ENCODE measurements at regions not wholly inside any gene's neighbourhood (a gene's known extent, or its start where the extent isn't known, plus 50 kb on each side); places are given as distances from the start of the nearest gene placed in this dataset.

- Histone ChIP-seq H3K36me3 (ENCODE audit: low read depth, low read length) (no peaks in the 10 kb centered on the region), H2AFZ (ENCODE audit: low read length) (no peak overlapping the region), H4K20me1 (ENCODE audit: low read length) (no peaks in the 10 kb centered on the region), H3K4me2 (ENCODE audit: low read length) (no peak overlapping the region), H3K4me3 (ENCODE audit: low read length) (no peak overlapping the region), H3K79me2 (ENCODE audit: low read length) (no peaks in the 10 kb centered on the region), H3K4me1 (ENCODE audit: insufficient read depth, low read length) (peaks cover 28% of the 10 kb centered on the region), H3K9me2 (replicated peaks; ENCODE audit: low read length) (no peaks in the 10 kb centered on the region), H3K9me3 (ENCODE audit: low read length) (no peaks in the 10 kb centered on the region), H3F3A (ENCODE audit: low read length, unreplicated experiment) (no peaks in the 10 kb centered on the region), H3K27ac (ENCODE audit: low read length) (no peak overlapping the region), H3K9ac (ENCODE audit: low read length) (no peak overlapping the region), H3K27me3 (ENCODE audit: low read length) (no peaks in the 10 kb centered on the region)
- no peak for ATAC-seq
- no peak for TF ChIP-seq EZH2phosphoT487 (IDR thresholded peaks at IDR 0.05; ENCODE audit: borderline replicate concordance, low read length)
- TF ChIP-seq EZH2 (IDR thresholded peaks at IDR 0.05; ENCODE audit: low read length, unreplicated experiment): no peak
- TF ChIP-seq CTCF (conservative IDR thresholded peaks at IDR 0.05; ENCODE audit: low read depth, low read length): no peak
- no TSS peak for BruUV-seq (replicated peaks)
- DNase-seq: no peak
- intact Hi-C loops (cut with micrococcal nuclease): no loop called here
- POLR2A ChIA-PET (ENCODE audit: unreplicated experiment): no interaction called here
- CTCF ChIA-PET: no interaction called here
Observed at GRCh38 chr20:51138576-51138975, 115.7 kb upstream of the KCNG1 start.

GRCh38 chr20:51137461-51137860, 114.6 kb upstream of the KCNG1 start:
- BruUV-seq (replicated peaks): no TSS peak
- intact Hi-C loops (cut with micrococcal nuclease): no loop called here
- no peaks in the 10 kb centered on the region for H3K27me3 ChIP-seq (ENCODE audit: low read length)

More at GRCh38 chr20:51137461-51137860, 114.6 kb upstream of the KCNG1 start:
- POLR2A ChIA-PET (ENCODE audit: unreplicated experiment): no interaction called here
- Histone ChIP-seq H3K79me2 (ENCODE audit: low read length) (no peaks in the 10 kb centered on the region), H3K9ac (ENCODE audit: low read length) (no peak overlapping the region), H3K36me3 (ENCODE audit: low read depth, low read length) (no peaks in the 10 kb centered on the region), H2AFZ (ENCODE audit: low read length) (no peak overlapping the region), H3K27ac (ENCODE audit: low read length) (no peak overlapping the region), H3K9me3 (ENCODE audit: low read length) (no peaks in the 10 kb centered on the region), H3K9me2 (replicated peaks; ENCODE audit: low read length) (no peaks in the 10 kb centered on the region), H3K4me3 (ENCODE audit: low read length) (no peak overlapping the region), H3F3A (ENCODE audit: low read length, unreplicated experiment) (no peaks in the 10 kb centered on the region), H4K20me1 (ENCODE audit: low read length) (no peaks in the 10 kb centered on the region), H3K4me2 (ENCODE audit: low read length) (no peak overlapping the region), H3K4me1 (ENCODE audit: insufficient read depth, low read length) (peaks cover 17% of the 10 kb centered on the region)
- CTCF ChIA-PET: interaction anchor here (0.7 kb wide), 1 partner anchor 334 kb away, joined by 3 read pairs; no protein-coding TSS in a partner anchor
- TF ChIP-seq EZH2phosphoT487 (IDR thresholded peaks at IDR 0.05; ENCODE audit: borderline replicate concordance, low read length) (no peak), CTCF (conservative IDR thresholded peaks at IDR 0.05; ENCODE audit: low read depth, low read length) (no peak), EZH2 (IDR thresholded peaks at IDR 0.05; ENCODE audit: low read length, unreplicated experiment) (no peak)
- ATAC-seq (no peak), DNase-seq (no peak)

Measured in PC-3 (cell line).